ENCODE measurements at regions not wholly inside any gene's neighbourhood (a gene's known extent, or its start where the extent isn't known, plus 50 kb on each side); places are given as distances from the start of the nearest gene placed in this dataset.
"Not testable (repeated sequence)": the region's sequence is repeated elsewhere in the genome, so short reads cannot be mapped to it uniquely, and the experiment has no call there.

GRCh38 chr6:82588020-82588419, 224.4 kb downstream of the TPBG start:
- no peak for DNase-seq

- DNase-seq: no peak
Measured at GRCh38 chr6:82588859-82589412, 225.3 kb downstream of the TPBG start.

- no peak for DNase-seq
Measured at GRCh38 chr6:82589509-82590206, 226.0 kb downstream of the TPBG start.

- DNase-seq: no peak
Measured at GRCh38 chr6:82597201-82597600, 233.6 kb downstream of the TPBG start.

- no peak for DNase-seq
Measured at GRCh38 chr6:82602776-82603175, 239.2 kb downstream of the TPBG start.

GRCh38 chr6:82603871-82604270, 240.3 kb downstream of the TPBG start:
- no peak for DNase-seq

GRCh38 chr6:82607998-82608725, 244.5 kb downstream of the TPBG start:
- no peak for DNase-seq

- no peak for DNase-seq
Measured at GRCh38 chr6:82608781-82609180, 245.2 kb downstream of the TPBG start.

GRCh38 chr6:82611751-82612150, 248.1 kb downstream of the TPBG start:
- DNase-seq: no peak

GRCh38 chr6:82612475-82613039, 248.9 kb downstream of the TPBG start:
- no peak for DNase-seq

GRCh38 chr6:82614518-82614917, 250.9 kb downstream of the TPBG start:
- no peak for DNase-seq

- no peak for DNase-seq
Measured at GRCh38 chr6:82616386-82617028, 252.9 kb downstream of the TPBG start.

- DNase-seq: no peak
Measured at GRCh38 chr6:82617648-82618047, 254.0 kb downstream of the TPBG start.

- DNase-seq: no peak
Measured at GRCh38 chr6:82619573-82619972, 256.0 kb downstream of the TPBG start.

- DNase-seq: no peak
Measured at GRCh38 chr6:82622461-82622860, 258.8 kb downstream of the TPBG start.

GRCh38 chr6:82624251-82624650, 260.6 kb downstream of the TPBG start:
- DNase-seq: no peak

- DNase-seq: not testable (repeated sequence)
Measured at GRCh38 chr6:82626946-82627345, 263.3 kb downstream of the TPBG start.

- no peak for DNase-seq
Measured at GRCh38 chr6:82629921-82630320, 266.3 kb downstream of the TPBG start.

- no peak for DNase-seq
Measured at GRCh38 chr6:82641677-82642076, 278.1 kb downstream of the TPBG start.

- no peak for DNase-seq
Measured at GRCh38 chr6:82645536-82646230, 282.1 kb downstream of the TPBG start.

- DNase-seq: no peak
Measured at GRCh38 chr6:82646231-82646615, 282.6 kb downstream of the TPBG start.

- peak; percentile 3 for DNase-seq
Measured at GRCh38 chr6:82651845-82652335, 288.3 kb downstream of the TPBG start.

GRCh38 chr6:82679232-82679631, 315.6 kb downstream of the TPBG start:
- DNase-seq: no peak

Measured in NCI-H510A (cell line).